HCT116 (cell line): ENCODE measurements at regions not wholly inside any gene's neighbourhood (a gene's known extent, or its start where the extent isn't known, plus 50 kb on each side); places are given as distances from the start of the nearest gene placed in this dataset.

ENCODE experiments used
- CTCF ChIP-seq, 3 experiments: fragments of 200-600 bp in 1 of 3; sonication (generic) in 1 of 3; IDR thresholded peaks in 2 of 3; conservative IDR thresholded peaks in 1 of 3; 2 replicates each; pipeline ENCODE4 v1.5.1; 2012 to 2017; ENCODE audit warnings: low read depth in 2 of 3, low read length in 2 of 3, antibody characterized with exemption in 1 of 3, borderline replicate concordance in 1 of 3, control low read depth in 1 of 3, mild to moderate bottlenecking in 1 of 3, mixed read lengths in 1 of 3, mixed run types in 1 of 3, moderate library complexity in 1 of 3; ENCODE audit not compliant: insufficient read depth in 1 of 3
- EZH2 ChIP-seq: fragments of 200-600 bp; sonication (generic); IDR thresholded peaks from 2 replicates; pipeline ENCODE4 v1.6.1; 2017; ENCODE audit warnings: antibody characterized with exemption, mixed run types
- EZH2phosphoT487 ChIP-seq: fragments of 200-600 bp; IDR thresholded peaks from 2 replicates; pipeline ENCODE4 v1.6.1; 2018; ENCODE audit warnings: antibody characterized with exemption, borderline replicate concordance
- JUND ChIP-seq: IDR thresholded peaks from 2 replicates; pipeline ENCODE4 v1.6.1; 2012
- POLR2A ChIP-seq: IDR thresholded peaks from 2 replicates; pipeline ENCODE4 v1.7.0; 2011; ENCODE audit warnings: borderline replicate concordance; ENCODE audit not compliant: insufficient read depth, insufficient read length; ENCODE audit errors: extremely low read depth
- POLR2AphosphoS5 ChIP-seq: IDR thresholded peaks from 2 replicates; pipeline ENCODE4 v1.6.1; 2011; ENCODE audit warnings: mild to moderate bottlenecking, low read depth, low read length, moderate library complexity
- RAD21 ChIP-seq: IDR thresholded peaks from 2 replicates; pipeline ENCODE4 v1.6.1; 2012; ENCODE audit warnings: low read depth, mild to moderate bottlenecking
- SP1 ChIP-seq: IDR thresholded peaks from 2 replicates; pipeline ENCODE4 v1.6.1; 2012; ENCODE audit warnings: low read depth
- SRF ChIP-seq: IDR thresholded peaks from 2 replicates; pipeline ENCODE4 v1.6.1; 2012; ENCODE audit warnings: low read depth

GRCh38 chr13:47175172-47175866 is 278.5 kb upstream of the HTR2A start:
- TF ChIP-seq EZH2: no peak
- no peak for TF ChIP-seq CTCF (IDR thresholded peaks at IDR 0.05 in 2 of 3, conservative IDR thresholded peaks at IDR 0.05 in 1 of 3; ENCODE audit: borderline replicate concordance in 1 of 3, insufficient read depth in 1 of 3, low read depth in 2 of 3, low read length in 2 of 3)
- no peak for TF ChIP-seq POLR2A
- TF ChIP-seq POLR2AphosphoS5: no peak
- TF ChIP-seq SP1: no peak
- TF ChIP-seq RAD21: no peak
- no peak for TF ChIP-seq JUND
- TF ChIP-seq EZH2phosphoT487: no peak
- TF ChIP-seq SRF: no peak
